GM23338 (cell line): ENCODE measurements at regions not wholly inside any gene's neighbourhood (a gene's known extent, or its start where the extent isn't known, plus 50 kb on each side); places are given as distances from the start of the nearest gene placed in this dataset.

Experiments used
- ATAC-seq: fragments of 200-7000 bp; cut with Tn5 transposase; 3 replicates; pipeline ENCODE4 v1.9.1; 2020
- DNase-seq: peaks from one replicate; pipeline ENCODE4 v3.0.0-alpha.2; 2015; ENCODE audit warnings: low spot score
- H2AFZ ChIP-seq: fragments of 200-600 bp; sonication (generic); 2 replicates; pipeline ENCODE4 v1.8.0; 2016; ENCODE audit warnings: antibody characterized with exemption, mild to moderate bottlenecking, moderate library complexity
- H3F3A ChIP-seq: fragments of 200-600 bp; sonication (generic); replicated peaks from 2 replicates; pipeline ENCODE4 v1.8.0; 2017; ENCODE audit warnings: antibody characterized with exemption, mixed run types, low read depth
- H3K27ac ChIP-seq: fragments of 200-600 bp; sonication (generic); 2 replicates; pipeline ENCODE4 v1.6.1; 2016; ENCODE audit warnings: low read depth
- H3K27me3 ChIP-seq: fragments of 200-600 bp; sonication (generic); 2 replicates; pipeline ENCODE4 v1.8.0; 2016; ENCODE audit warnings: mild to moderate bottlenecking, mixed run types, moderate library complexity; ENCODE audit not compliant: insufficient read depth
- H3K36me3 ChIP-seq: fragments of 200-600 bp; sonication (generic); 2 replicates; pipeline ENCODE4 v1.8.0; 2016; ENCODE audit warnings: mild to moderate bottlenecking; ENCODE audit not compliant: insufficient read depth
- H3K4me1 ChIP-seq: fragments of 200-600 bp; sonication (generic); 2 replicates; pipeline ENCODE4 v1.8.0; 2016; ENCODE audit warnings: mild to moderate bottlenecking, moderate library complexity; ENCODE audit not compliant: insufficient read depth
- H3K4me2 ChIP-seq: fragments of 200-600 bp; sonication (generic); 2 replicates; pipeline ENCODE4 v1.7.1; 2017; ENCODE audit warnings: mixed run types
- H3K4me3 ChIP-seq: fragments of 200-600 bp; sonication (generic); 2 replicates; pipeline ENCODE4 v1.6.1; 2016; ENCODE audit warnings: mixed run types
- H3K79me2 ChIP-seq: fragments of 200-600 bp; sonication (generic); replicated peaks from 2 replicates; pipeline ENCODE4 v1.8.0; 2017; ENCODE audit warnings: mild to moderate bottlenecking; ENCODE audit not compliant: insufficient read depth
- H3K9me2 ChIP-seq: fragments of 200-600 bp; sonication (generic); 2 replicates; pipeline ENCODE4 v1.8.0; 2017; ENCODE audit not compliant: insufficient read depth
- H4K20me1 ChIP-seq: fragments of 200-600 bp; sonication (generic); replicated peaks from 2 replicates; pipeline ENCODE4 v1.8.0; 2017; ENCODE audit warnings: mild to moderate bottlenecking; ENCODE audit not compliant: insufficient read depth
- H3K27ac Mint-ChIP-seq: 2 replicates; pipeline ENCODE4 v1.8.0; 2020; ENCODE audit warnings: inconsistent platforms, mild to moderate bottlenecking, moderate library complexity, mixed read lengths
- H3K27me3 Mint-ChIP-seq: 3 replicates; pipeline ENCODE4 v1.8.0; 2022; ENCODE audit warnings: low read depth, mild to moderate bottlenecking, moderate library complexity, mixed read lengths, inconsistent platforms; ENCODE audit not compliant: insufficient read depth, poor library complexity
- H3K36me3 Mint-ChIP-seq: 3 replicates; pipeline ENCODE4 v1.8.0; 2021; ENCODE audit warnings: low read depth, mild to moderate bottlenecking, inconsistent platforms, moderate library complexity, mixed read lengths
- H3K4me1 Mint-ChIP-seq: 3 replicates; pipeline ENCODE4 v1.8.0; 2020; ENCODE audit warnings: mild to moderate bottlenecking, inconsistent platforms, mixed read lengths
- H3K4me3 Mint-ChIP-seq: 3 replicates; pipeline ENCODE4 v1.8.0; 2021; ENCODE audit warnings: moderate library complexity, mild to moderate bottlenecking, inconsistent platforms, mixed read lengths
- H3K9me3 Mint-ChIP-seq: 3 replicates; pipeline ENCODE4 v1.8.0; 2020; ENCODE audit warnings: moderate library complexity, mild to moderate bottlenecking, inconsistent platforms, mixed read lengths
- CREB1 ChIP-seq: fragments of 250-450 bp; sonication (Bioruptor Pico); IDR thresholded peaks from 2 replicates; pipeline ENCODE4 v1.5.0; 2020; ENCODE audit warnings: low read depth, mild to moderate bottlenecking, moderate library complexity
- EZH2 ChIP-seq: fragments of 200-600 bp; sonication (generic); IDR thresholded peaks from one replicate; pipeline ENCODE4 v1.8.0; 2017; ENCODE audit warnings: antibody characterized with exemption, mild to moderate bottlenecking, low read depth; ENCODE audit not compliant: unreplicated experiment
- EZH2phosphoT487 ChIP-seq: fragments of 200-600 bp; sonication (generic); IDR thresholded peaks from one replicate; pipeline ENCODE4 v1.8.1; 2018; ENCODE audit warnings: antibody characterized with exemption; ENCODE audit not compliant: unreplicated experiment
- JUNB ChIP-seq: IDR thresholded peaks from one replicate; pipeline ENCODE4 v1.6.1; 2016; ENCODE audit warnings: antibody characterized with exemption; ENCODE audit not compliant: unreplicated experiment
- NANOG ChIP-seq: IDR thresholded peaks from 2 replicates; pipeline ENCODE4 v1.6.1; 2016; ENCODE audit warnings: antibody characterized with exemption, borderline replicate concordance
- POLR2AphosphoS5 ChIP-seq: IDR thresholded peaks from 2 replicates; pipeline ENCODE4 v1.6.1; 2016; ENCODE audit warnings: antibody characterized with exemption, low read depth
- STAT1 ChIP-seq: IDR thresholded peaks from one replicate; pipeline ENCODE4 v1.6.1; 2016; ENCODE audit warnings: antibody characterized with exemption; ENCODE audit not compliant: unreplicated experiment
- ZNF114 ChIP-seq: fragments of 250-450 bp; sonication (Bioruptor Pico); IDR thresholded peaks from 2 replicates; pipeline ENCODE4 v1.5.0; 2020; ENCODE audit warnings: mild to moderate bottlenecking, moderate library complexity
- ZNF331 ChIP-seq: fragments of 250-450 bp; sonication (Bioruptor Pico); IDR thresholded peaks from 2 replicates; pipeline ENCODE4 v1.5.0; 2020; ENCODE audit warnings: low read depth, mild to moderate bottlenecking, moderate library complexity
- TF ChIP-seq, protein P1 (sequence below): IDR thresholded peaks from 2 replicates; pipeline ENCODE4 v1.6.1; 2016; ENCODE audit warnings: antibody characterized with exemption
- TF ChIP-seq, protein P2 (sequence below): fragments of 250-450 bp; sonication (Bioruptor Pico); IDR thresholded peaks from 2 replicates; pipeline ENCODE4 v1.5.0; 2020; ENCODE audit warnings: mild to moderate bottlenecking, moderate library complexity
- TF ChIP-seq, protein P3 (sequence below), 2 experiments: fragments of 200-600 bp in 1 of 2; sonication (generic) in 1 of 2; conservative IDR thresholded peaks; 2 replicates each; pipeline versions ENCODE4 v1.5.1 to v1.6.1; 2016 to 2017; ENCODE audit warnings: antibody characterized with exemption in 2 of 2, low read depth in 2 of 2, mild to moderate bottlenecking in 2 of 2, moderate library complexity in 1 of 2
- TF ChIP-seq, protein P4 (sequence below): IDR thresholded peaks from one replicate; pipeline ENCODE4 v1.6.1; 2018; ENCODE audit warnings: antibody characterized with exemption; ENCODE audit not compliant: unreplicated experiment

DNA sequence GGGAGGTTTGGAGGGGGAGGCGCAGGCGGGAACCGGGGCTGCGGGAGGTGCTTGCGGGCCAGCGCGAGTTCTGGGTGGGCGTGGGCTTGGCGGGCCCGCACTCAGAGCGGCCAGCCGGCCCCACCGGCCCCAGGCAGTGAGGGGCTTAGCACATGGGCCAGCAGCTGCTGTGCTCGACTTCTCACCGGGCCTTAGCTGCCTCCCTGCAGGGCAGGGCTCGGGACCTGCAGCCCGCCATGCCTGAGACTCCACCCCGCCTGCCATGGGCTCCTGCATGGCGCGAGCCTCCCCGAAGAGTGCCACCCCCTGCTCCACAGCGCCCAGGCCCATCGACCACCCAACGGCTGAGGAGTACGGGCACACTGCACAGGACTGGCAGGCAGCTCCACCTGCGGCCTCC is 98.6 kb upstream of the IGF1R start:
- ATAC-seq (no peak), DNase-seq (no peak)
- peaks cover 25% of the 10 kb centered on the region for H3F3A ChIP-seq
- H3K4me1 ChIP-seq: peaks cover 29% of the 10 kb centered on the region
- no peak overlapping the region for H3K4me2 ChIP-seq
- Mint-ChIP-seq H3K36me3 (peaks cover 9% of the 10 kb centered on the region), H3K27ac (no peak overlapping the region), H3K9me3 (peaks cover 19% of the 10 kb centered on the region), H3K4me3 (no peak overlapping the region), H3K27me3 (peaks cover 32% of the 10 kb centered on the region), H3K4me1 (peaks cover 44% of the 10 kb centered on the region)
- H3K79me2 ChIP-seq: no peaks in the 10 kb centered on the region
- no peak overlapping the region for H3K4me3 ChIP-seq
- no peak overlapping the region for H2AFZ ChIP-seq
- no peaks in the 10 kb centered on the region for H4K20me1 ChIP-seq
- H3K36me3 ChIP-seq: no peaks in the 10 kb centered on the region
- peaks cover 22% of the 10 kb centered on the region for H3K27me3 ChIP-seq
- no peak overlapping the region for H3K27ac ChIP-seq
- no peak for TF ChIP-seq CREB1 (CRISPR knock-in tag)
- TF ChIP-seq, protein P1, sequence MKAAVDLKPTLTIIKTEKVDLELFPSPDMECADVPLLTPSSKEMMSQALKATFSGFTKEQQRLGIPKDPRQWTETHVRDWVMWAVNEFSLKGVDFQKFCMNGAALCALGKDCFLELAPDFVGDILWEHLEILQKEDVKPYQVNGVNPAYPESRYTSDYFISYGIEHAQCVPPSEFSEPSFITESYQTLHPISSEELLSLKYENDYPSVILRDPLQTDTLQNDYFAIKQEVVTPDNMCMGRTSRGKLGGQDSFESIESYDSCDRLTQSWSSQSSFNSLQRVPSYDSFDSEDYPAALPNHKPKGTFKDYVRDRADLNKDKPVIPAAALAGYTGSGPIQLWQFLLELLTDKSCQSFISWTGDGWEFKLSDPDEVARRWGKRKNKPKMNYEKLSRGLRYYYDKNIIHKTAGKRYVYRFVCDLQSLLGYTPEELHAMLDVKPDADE: no peak
- TF ChIP-seq POLR2AphosphoS5: no peak
- TF ChIP-seq JUNB: no peak
- TF ChIP-seq EZH2: no peak
- TF ChIP-seq, protein P2, sequence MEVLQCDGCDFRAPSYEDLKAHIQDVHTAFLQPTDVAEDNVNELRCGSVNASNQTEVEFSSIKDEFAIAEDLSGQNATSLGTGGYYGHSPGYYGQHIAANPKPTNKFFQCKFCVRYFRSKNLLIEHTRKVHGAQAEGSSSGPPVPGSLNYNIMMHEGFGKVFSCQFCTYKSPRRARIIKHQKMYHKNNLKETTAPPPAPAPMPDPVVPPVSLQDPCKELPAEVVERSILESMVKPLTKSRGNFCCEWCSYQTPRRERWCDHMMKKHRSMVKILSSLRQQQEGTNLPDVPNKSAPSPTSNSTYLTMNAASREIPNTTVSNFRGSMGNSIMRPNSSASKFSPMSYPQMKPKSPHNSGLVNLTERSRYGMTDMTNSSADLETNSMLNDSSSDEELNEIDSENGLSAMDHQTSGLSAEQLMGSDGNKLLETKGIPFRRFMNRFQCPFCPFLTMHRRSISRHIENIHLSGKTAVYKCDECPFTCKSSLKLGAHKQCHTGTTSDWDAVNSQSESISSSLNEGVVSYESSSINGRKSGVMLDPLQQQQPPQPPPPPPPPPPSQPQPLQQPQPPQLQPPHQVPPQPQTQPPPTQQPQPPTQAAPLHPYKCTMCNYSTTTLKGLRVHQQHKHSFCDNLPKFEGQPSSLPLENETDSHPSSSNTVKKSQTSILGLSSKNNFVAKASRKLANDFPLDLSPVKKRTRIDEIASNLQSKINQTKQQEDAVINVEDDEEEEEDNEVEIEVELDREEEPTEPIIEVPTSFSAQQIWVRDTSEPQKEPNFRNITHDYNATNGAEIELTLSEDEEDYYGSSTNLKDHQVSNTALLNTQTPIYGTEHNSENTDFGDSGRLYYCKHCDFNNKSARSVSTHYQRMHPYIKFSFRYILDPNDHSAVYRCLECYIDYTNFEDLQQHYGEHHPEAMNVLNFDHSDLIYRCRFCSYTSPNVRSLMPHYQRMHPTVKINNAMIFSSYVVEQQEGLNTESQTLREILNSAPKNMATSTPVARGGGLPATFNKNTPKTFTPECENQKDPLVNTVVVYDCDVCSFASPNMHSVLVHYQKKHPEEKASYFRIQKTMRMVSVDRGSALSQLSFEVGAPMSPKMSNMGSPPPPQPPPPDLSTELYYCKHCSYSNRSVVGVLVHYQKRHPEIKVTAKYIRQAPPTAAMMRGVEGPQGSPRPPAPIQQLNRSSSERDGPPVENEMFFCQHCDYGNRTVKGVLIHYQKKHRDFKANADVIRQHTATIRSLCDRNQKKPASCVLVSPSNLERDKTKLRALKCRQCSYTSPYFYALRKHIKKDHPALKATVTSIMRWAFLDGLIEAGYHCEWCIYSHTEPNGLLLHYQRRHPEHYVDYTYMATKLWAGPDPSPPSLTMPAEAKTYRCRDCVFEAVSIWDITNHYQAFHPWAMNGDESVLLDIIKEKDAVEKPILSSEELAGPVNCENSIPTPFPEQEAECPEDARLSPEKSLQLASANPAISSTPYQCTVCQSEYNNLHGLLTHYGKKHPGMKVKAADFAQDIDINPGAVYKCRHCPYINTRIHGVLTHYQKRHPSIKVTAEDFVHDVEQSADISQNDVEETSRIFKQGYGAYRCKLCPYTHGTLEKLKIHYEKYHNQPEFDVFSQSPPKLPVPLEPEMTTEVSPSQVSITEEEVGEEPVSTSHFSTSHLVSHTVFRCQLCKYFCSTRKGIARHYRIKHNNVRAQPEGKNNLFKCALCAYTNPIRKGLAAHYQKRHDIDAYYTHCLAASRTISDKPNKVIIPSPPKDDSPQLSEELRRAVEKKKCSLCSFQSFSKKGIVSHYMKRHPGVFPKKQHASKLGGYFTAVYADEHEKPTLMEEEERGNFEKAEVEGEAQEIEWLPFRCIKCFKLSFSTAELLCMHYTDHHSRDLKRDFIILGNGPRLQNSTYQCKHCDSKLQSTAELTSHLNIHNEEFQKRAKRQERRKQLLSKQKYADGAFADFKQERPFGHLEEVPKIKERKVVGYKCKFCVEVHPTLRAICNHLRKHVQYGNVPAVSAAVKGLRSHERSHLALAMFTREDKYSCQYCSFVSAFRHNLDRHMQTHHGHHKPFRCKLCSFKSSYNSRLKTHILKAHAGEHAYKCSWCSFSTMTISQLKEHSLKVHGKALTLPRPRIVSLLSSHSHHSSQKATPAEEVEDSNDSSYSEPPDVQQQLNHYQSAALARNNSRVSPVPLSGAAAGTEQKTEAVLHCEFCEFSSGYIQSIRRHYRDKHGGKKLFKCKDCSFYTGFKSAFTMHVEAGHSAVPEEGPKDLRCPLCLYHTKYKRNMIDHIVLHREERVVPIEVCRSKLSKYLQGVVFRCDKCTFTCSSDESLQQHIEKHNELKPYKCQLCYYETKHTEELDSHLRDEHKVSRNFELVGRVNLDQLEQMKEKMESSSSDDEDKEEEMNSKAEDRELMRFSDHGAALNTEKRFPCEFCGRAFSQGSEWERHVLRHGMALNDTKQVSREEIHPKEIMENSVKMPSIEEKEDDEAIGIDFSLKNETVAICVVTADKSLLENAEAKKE (CRISPR knock-in tag): no peak
- TF ChIP-seq, protein P3, sequence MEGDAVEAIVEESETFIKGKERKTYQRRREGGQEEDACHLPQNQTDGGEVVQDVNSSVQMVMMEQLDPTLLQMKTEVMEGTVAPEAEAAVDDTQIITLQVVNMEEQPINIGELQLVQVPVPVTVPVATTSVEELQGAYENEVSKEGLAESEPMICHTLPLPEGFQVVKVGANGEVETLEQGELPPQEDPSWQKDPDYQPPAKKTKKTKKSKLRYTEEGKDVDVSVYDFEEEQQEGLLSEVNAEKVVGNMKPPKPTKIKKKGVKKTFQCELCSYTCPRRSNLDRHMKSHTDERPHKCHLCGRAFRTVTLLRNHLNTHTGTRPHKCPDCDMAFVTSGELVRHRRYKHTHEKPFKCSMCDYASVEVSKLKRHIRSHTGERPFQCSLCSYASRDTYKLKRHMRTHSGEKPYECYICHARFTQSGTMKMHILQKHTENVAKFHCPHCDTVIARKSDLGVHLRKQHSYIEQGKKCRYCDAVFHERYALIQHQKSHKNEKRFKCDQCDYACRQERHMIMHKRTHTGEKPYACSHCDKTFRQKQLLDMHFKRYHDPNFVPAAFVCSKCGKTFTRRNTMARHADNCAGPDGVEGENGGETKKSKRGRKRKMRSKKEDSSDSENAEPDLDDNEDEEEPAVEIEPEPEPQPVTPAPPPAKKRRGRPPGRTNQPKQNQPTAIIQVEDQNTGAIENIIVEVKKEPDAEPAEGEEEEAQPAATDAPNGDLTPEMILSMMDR (conservative IDR thresholded peaks at IDR 0.05; ENCODE audit: low read depth in 2 of 2): no peak
- TF ChIP-seq ZNF114: no peak
- no peak for TF ChIP-seq ZNF331 (CRISPR knock-in tag)
- TF ChIP-seq, protein P4, sequence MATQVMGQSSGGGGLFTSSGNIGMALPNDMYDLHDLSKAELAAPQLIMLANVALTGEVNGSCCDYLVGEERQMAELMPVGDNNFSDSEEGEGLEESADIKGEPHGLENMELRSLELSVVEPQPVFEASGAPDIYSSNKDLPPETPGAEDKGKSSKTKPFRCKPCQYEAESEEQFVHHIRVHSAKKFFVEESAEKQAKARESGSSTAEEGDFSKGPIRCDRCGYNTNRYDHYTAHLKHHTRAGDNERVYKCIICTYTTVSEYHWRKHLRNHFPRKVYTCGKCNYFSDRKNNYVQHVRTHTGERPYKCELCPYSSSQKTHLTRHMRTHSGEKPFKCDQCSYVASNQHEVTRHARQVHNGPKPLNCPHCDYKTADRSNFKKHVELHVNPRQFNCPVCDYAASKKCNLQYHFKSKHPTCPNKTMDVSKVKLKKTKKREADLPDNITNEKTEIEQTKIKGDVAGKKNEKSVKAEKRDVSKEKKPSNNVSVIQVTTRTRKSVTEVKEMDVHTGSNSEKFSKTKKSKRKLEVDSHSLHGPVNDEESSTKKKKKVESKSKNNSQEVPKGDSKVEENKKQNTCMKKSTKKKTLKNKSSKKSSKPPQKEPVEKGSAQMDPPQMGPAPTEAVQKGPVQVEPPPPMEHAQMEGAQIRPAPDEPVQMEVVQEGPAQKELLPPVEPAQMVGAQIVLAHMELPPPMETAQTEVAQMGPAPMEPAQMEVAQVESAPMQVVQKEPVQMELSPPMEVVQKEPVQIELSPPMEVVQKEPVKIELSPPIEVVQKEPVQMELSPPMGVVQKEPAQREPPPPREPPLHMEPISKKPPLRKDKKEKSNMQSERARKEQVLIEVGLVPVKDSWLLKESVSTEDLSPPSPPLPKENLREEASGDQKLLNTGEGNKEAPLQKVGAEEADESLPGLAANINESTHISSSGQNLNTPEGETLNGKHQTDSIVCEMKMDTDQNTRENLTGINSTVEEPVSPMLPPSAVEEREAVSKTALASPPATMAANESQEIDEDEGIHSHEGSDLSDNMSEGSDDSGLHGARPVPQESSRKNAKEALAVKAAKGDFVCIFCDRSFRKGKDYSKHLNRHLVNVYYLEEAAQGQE: no peak
- TF ChIP-seq NANOG: no peak
- TF ChIP-seq EZH2phosphoT487: no peak
- TF ChIP-seq STAT1: no peak
- no peaks in the 10 kb centered on the region for H3K9me2 ChIP-seq
